Calu3 (cell line): ENCODE measurements at regions not wholly inside any gene's neighbourhood (a gene's known extent, or its start where the extent isn't known, plus 50 kb on each side); places are given as distances from the start of the nearest gene placed in this dataset.
"Not testable (repeated sequence)": the region's sequence is repeated elsewhere in the genome, so short reads cannot be mapped to it uniquely, and the experiment has no call there.

Experiments
- BruUV-seq: library from RNA; stranded (reverse); fragments of 400-500 nt; replicated peaks from 2 replicates; lab custom pipeline; 2021; lab: Mats Ljungman, UMichigan
- CTCF ChIA-PET: fragments of 300-600 bp; sonication (Branson Sonifier 250); formaldehyde crosslinking; loops from one replicate; lab custom pipeline; 2022; ENCODE audit warnings: antibody characterized with exemption; lab: Charles Lee
- DNase-seq: peaks from one replicate; pipeline ENCODE4 v3.0.0; 2022
- H3K27ac Mint-ChIP-seq: one replicate; pipeline ENCODE4 v1.8.0; 2022; ENCODE audit warnings: mixed read lengths; ENCODE audit not compliant: unreplicated experiment
- H3K27me3 Mint-ChIP-seq: one replicate; pipeline ENCODE4 v1.8.0; 2022; ENCODE audit warnings: mixed read lengths; ENCODE audit not compliant: unreplicated experiment
- H3K36me3 Mint-ChIP-seq: one replicate; pipeline ENCODE4 v1.8.0; 2022; ENCODE audit warnings: mild to moderate bottlenecking, moderate library complexity, mixed read lengths; ENCODE audit not compliant: insufficient read depth, unreplicated experiment
- H3K4me1 Mint-ChIP-seq: one replicate; pipeline ENCODE4 v1.8.0; 2022; ENCODE audit warnings: mild to moderate bottlenecking, low read depth, mixed read lengths; ENCODE audit not compliant: unreplicated experiment
- H3K4me3 Mint-ChIP-seq: one replicate; pipeline ENCODE4 v1.8.0; 2022; ENCODE audit warnings: mild to moderate bottlenecking, low read depth, moderate library complexity, mixed read lengths; ENCODE audit not compliant: unreplicated experiment
- H3K9me3 Mint-ChIP-seq: one replicate; pipeline ENCODE4 v1.8.0; 2022; ENCODE audit warnings: low read depth, mixed read lengths; ENCODE audit not compliant: unreplicated experiment
- CTCF ChIP-seq: fragments of 200-600 bp; IDR thresholded peaks from one replicate; pipeline ENCODE4 v1.8.0; 2022; ENCODE audit warnings: antibody characterized with exemption; ENCODE audit not compliant: unreplicated experiment
- intact Hi-C: fragments of 100-400 bp; cut with micrococcal nuclease; formaldehyde crosslinking; loops from one replicate; pipeline ENCODE4 v1.10.0; 2022; ENCODE audit not compliant: unreplicated experiment

GRCh38 chr3:194259982-194260766 is 91.0 kb downstream of the CPN2 start:
- intact Hi-C loops, result no loop called here
- Mint-ChIP-seq H3K36me3 (no peaks in the 10 kb centered on the region), H3K4me3 (no peak overlapping the region), H3K27me3 (no peaks in the 10 kb centered on the region), H3K9me3 (no peaks in the 10 kb centered on the region), H3K27ac (no peak overlapping the region), H3K4me1 (peaks cover 6% of the 10 kb centered on the region)
- BruUV-seq, result no TSS peak
- no peak for DNase-seq
- CTCF ChIA-PET, result interaction anchor here (1.1 kb wide), 1 partner anchor 55 kb away, joined by 4 read pairs; no protein-coding TSS in a partner anchor
- TF ChIP-seq CTCF, result no peak

GRCh38 chr3:194261581-194262063 is 89.5 kb downstream of the CPN2 start:
- CTCF ChIA-PET, result interaction anchor here (0.7 to 1.5 kb wide), 4 partner anchors 8 to 319 kb away, joined by 3 to 4 read pairs (median 4); no protein-coding TSS in a partner anchor
- H3K36me3 Mint-ChIP-seq, result no peaks in the 10 kb centered on the region
- H3K9me3 Mint-ChIP-seq, result no peaks in the 10 kb centered on the region
- intact Hi-C loops, result no loop called here
- BruUV-seq, result no TSS peak
- H3K27me3 Mint-ChIP-seq, result no peaks in the 10 kb centered on the region
- peaks cover 6% of the 10 kb centered on the region for H3K4me1 Mint-ChIP-seq
- DNase-seq, result no peak
- H3K27ac Mint-ChIP-seq, result no peak overlapping the region
- H3K4me3 Mint-ChIP-seq, result no peak overlapping the region
- TF ChIP-seq CTCF, result no peak

GRCh38 chr3:194262176-194262924 is 88.8 kb downstream of the CPN2 start:
- H3K4me3 Mint-ChIP-seq, result no peak overlapping the region
- no peaks in the 10 kb centered on the region for H3K27me3 Mint-ChIP-seq
- H3K4me1 Mint-ChIP-seq, result peaks cover 7% of the 10 kb centered on the region
- BruUV-seq, result no TSS peak
- CTCF ChIA-PET, result interaction anchor here (0.7 to 1.5 kb wide), 3 partner anchors 7 to 320 kb away, joined by 3 to 4 read pairs (median 3); no protein-coding TSS in a partner anchor
- TF ChIP-seq CTCF, result no peak
- DNase-seq, result no peak
- no peaks in the 10 kb centered on the region for H3K9me3 Mint-ChIP-seq
- H3K27ac Mint-ChIP-seq, result no peak overlapping the region
- no peaks in the 10 kb centered on the region for H3K36me3 Mint-ChIP-seq
- intact Hi-C loops, result no loop called here

GRCh38 chr3:194262925-194263305 is 88.2 kb downstream of the CPN2 start:
- Mint-ChIP-seq H3K4me1 (peaks cover 13% of the 10 kb centered on the region), H3K9me3 (no peaks in the 10 kb centered on the region), H3K4me3 (no peak overlapping the region), H3K27me3 (no peaks in the 10 kb centered on the region), H3K27ac (no peak overlapping the region), H3K36me3 (no peaks in the 10 kb centered on the region)
- CTCF ChIA-PET, result interaction anchor here (0.6 to 1.4 kb wide), 2 partner anchors 33 to 53 kb away, joined by 3 to 5 read pairs; no protein-coding TSS in a partner anchor
- intact Hi-C loops, result no loop called here
- no peak for DNase-seq
- BruUV-seq, result no TSS peak
- TF ChIP-seq CTCF, result no peak

- DNase-seq, H3K27me3 Mint-ChIP-seq, H3K4me3 Mint-ChIP-seq, H3K36me3 Mint-ChIP-seq, H3K27ac Mint-ChIP-seq, BruUV-seq, H3K9me3 Mint-ChIP-seq: not testable (repeated sequence)
- CTCF ChIA-PET, result interaction anchor here (0.7 to 1.1 kb wide), 2 partner anchors 76 to 522 kb away, joined by 3 read pairs; no protein-coding TSS in a partner anchor
- intact Hi-C loops, result loop anchor here (5.0 kb wide), 1 partner anchor 42 kb away; no protein-coding TSS in a partner anchor
- H3K4me1 Mint-ChIP-seq, result peaks cover 29% of the 10 kb centered on the region
These were observed 86.3 kb downstream of the CPN2 start for GRCh38 chr3:194264631-194265504.
